NCI-H748 (cell line): ENCODE measurements at regions not wholly inside any gene's neighbourhood (a gene's known extent, or its start where the extent isn't known, plus 50 kb on each side); places are given as distances from the start of the nearest gene placed in this dataset.

Experiments used
- DNase-seq: peaks from one replicate; lab custom pipeline; 2025; ENCODE audit not compliant: unreplicated experiment; lab: John Stamatoyannopoulos, UW

GRCh38 chr10:83562381-83562780 lies 576.9 kb upstream of the GHITM start:
- no peak for DNase-seq

DNA sequence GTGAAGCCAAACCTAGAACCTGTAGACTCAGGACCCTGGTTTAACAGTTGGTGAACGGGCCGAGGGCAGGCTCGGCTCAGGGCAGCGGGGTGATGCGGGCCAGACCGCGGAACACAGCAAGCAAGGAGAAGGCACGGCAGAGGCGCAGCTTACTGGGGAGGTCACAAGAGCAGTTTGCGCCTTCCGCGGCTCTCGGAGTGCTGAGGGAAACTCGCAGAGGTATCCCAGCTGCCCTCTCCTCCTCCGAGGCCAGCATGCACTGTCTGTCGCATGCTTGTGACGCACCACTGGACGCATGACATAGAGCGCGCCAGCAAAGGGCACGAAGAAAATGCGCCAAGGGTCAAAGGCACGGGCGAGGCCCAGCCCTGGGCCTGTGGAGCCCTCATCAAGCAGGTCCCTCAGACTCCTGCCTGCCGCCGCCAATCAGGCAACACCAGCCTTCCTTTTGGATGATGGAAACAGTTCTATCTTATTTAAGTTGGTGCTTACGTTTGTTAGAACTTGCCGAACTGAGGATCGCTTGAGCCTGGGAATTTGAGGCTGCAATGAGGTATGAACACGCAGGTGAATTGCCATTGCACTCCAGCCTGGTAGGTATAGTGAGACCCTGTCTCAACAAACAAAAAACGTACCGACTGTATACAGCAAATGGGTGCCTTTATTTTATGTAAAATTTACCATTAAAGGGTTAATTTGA lies 574.3 kb upstream of the GHITM start:
- DNase-seq: no peak

GRCh38 chr10:83572036-83572435 lies 567.3 kb upstream of the GHITM start:
- DNase-seq: no peak

GRCh38 chr10:83574770-83575169 lies 564.5 kb upstream of the GHITM start:
- no peak for DNase-seq

- no peak for DNase-seq
Measured at GRCh38 chr10:83577421-83577820, 561.9 kb upstream of the GHITM start.

GRCh38 chr10:83580373-83581012 lies 558.8 kb upstream of the GHITM start:
- DNase-seq: no peak

DNA sequence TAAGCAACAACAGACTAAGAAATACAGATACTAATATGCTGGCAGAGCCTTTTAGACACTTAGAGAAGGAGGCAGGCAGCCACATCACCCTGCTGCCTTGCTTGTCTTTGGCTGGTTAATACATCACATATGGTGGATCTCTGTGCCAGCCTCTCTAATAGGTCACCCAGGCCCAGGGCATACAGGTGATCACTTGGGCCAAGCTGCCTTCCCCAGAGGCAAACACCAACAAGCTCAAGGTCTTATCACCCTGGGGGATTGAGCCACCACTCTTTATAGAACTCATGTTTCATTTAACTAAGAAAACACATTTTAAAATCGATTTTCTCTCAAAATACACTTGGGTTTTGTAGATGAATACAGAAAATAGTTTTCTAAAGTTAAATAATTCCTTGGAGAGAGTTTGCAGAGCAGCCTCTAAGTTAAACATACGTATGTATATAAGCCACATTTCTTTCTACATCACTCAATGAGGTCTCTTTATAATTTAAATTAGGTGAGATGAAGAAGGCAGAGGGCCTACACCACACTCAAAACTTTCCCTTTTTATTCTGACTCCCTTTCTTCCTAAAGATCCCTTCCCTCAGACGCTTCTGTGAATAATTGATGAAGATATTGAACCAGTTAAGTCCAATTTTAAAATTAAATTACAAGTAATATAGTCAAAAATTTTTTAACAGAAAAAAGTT lies 556.8 kb upstream of the GHITM start:
- DNase-seq: no peak

DNA sequence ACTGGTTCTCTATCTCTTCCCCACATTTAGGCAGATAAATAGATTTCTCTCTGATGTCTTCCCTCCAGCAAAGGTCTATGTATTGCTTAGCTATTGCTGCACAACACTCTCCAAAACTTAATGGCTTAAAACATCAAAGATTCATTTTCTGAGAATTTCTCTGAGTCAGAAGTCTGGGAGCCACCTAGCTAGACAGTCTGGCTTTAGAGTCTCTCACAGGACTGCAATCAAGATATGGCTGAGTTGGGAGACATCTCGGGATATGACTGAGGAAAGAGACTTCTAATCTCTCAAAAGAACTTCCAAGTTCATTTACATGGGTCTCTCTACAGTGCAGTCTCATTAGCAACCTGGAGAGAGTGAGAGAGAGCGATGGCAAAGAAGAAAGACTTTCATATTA lies 553.6 kb upstream of the GHITM start:
- DNase-seq: no peak

DNA sequence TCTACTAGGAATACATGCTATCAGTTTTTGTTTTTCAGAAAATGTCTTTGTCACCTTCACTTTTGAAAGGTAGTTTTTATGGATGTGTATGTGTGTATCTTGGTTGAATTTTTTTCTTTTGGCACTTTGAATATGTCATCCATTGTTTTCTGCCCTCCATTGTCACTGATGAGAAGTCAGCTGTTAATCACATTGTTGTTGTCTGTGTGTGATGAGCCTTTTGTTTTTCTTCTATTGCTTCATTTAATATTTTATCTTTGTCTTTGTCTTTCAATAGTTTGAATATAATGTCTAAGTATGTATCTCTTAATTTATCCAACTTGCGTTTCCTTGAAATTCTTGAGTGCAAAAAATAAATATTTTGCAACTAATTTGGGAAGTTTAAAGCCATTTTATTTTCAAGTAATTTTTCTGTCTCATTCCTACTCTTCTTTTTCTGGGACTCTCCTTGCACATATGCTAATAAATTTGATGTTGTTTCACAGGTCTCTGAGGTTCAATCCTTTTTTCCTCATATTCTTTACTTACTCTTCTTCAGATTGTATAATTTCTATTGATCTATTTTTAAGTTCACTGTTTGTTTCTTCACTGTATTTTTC lies 546.9 kb upstream of the GHITM start:
- no peak for DNase-seq

DNA sequence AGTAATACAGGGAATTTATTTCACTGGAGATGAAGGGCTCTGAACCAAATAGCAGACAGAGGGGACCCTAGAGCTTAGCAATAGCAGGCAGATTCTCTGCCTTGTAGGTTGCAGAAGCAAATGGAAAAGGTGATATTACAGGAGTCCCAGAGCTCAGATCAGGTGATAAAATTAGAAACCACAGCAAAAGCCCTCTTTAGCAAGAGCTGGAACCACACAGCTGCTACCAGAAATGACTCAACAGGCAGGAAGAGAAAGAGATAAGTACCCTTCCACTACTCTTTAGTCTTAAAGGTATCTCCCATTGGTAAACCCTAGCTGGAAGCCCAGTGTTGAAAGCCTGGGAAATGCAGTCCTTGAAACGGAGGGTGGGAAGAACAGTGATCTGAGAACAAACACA lies 535.6 kb upstream of the GHITM start:
- DNase-seq: no peak

DNA sequence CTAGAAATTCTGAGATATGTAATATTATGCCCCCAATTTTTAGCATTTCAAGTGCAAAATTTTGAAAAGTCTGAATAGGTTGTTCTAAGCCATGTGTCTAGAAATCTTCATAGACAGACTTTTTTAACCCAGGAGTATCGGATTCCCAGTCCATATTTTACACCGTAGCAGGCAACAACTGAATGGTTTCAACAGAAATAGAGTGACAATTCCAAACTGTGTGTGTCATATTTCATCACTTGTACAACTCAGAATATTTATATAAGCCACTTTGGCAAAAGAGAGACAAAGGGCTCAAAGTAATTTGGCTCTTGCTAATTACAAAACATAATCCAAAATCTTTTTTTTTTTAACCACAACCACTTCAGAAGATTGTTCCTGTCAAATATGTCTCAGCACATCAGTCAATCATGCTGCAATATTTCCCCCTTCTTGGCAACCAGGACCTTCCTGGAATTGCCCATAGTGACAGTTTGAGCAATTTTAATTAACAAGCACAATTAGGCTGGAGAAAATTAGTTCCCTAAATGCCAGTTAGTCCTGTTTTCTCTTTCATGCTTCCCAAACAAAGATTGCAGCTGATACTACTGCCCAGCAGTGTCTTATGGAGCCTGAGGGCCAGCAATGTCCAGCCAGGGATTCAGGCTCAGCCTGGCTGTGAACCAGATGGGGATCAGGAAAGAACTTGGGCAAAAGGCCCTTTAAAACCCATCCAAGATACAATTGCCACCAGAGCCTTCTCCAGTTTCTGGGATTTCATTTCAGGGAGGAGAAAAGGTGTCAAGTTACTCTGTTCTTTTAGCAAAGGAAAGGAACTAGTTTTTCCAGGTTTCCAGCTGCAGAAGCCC lies 533.3 kb upstream of the GHITM start:
- peak; percentile 19 for DNase-seq

DNA sequence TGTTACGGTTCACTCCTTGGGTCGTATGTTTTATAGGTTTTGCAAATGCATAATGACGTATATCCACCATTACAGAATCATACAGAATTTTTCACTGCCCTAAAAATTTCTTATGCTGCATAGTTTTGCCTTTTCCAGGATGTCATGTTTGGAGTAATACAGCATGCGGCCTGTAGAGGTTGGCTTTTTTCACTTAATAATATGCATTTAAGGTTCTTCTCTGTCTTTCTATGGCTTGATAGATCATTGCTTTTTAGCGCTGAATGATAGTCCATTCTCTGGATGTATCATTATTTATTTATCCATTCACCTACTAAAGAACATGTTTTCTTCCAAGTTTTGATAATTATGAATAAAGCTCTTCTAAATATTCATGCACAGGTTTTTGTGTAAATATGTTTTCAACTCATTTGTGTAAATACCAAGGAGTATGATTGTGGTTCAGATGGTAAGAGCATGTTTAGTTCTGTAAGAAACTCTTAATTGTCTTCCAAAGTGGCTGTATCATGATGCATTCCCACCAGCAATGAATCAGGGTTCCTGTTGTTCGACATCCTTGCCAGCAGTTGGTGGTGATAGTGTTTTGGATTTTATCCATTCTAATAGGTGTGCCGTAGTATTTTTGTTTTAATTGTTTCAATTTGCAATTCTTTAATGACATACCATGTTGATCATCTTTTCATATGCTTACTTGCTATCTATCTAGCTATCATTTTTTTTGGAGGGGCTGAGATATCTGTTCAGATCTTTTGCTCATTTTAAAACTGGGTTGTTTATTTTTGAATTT lies 531.2 kb upstream of the GHITM start:
- DNase-seq: no peak

- DNase-seq: no peak
Measured at GRCh38 chr10:83612050-83612449, 527.3 kb upstream of the GHITM start.

DNA sequence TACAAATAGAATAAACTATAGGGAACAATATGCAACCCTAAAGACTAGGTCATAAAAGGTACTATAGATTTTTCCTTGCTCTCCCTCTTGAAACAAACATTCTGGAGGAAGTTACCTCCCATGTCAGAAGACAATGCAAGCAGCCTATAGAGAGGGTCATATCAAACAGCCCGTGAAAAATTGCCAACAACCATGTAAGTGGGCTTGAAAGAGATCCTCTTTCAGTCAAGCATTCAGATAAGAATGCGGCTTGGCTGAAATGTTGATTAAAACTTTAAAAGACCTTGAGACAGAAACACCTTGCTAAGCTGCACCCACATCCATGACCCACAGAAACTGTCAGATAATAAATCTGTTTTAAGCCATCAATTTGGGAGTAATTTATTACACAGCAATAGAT lies 526.6 kb upstream of the GHITM start:
- DNase-seq: no peak

DNA sequence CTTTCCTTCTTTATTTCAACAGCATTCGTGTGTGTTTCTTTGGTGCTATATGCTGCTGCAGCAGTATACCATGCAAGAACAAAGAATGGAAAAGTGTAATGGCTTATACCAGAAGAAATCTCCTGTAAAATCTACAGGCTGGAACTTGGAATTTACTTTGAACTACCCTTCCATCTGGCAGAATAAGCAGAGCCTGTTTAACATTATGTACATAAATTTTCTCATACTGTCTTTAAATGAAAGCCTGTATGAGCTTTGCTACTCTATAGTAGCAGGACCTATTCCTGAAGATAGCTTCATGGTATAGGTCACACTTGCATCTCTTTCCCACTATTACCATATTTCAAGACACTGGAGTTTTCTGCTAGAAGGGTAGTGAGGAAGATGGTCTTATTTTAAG lies 522.1 kb upstream of the GHITM start:
- no peak for DNase-seq

DNA sequence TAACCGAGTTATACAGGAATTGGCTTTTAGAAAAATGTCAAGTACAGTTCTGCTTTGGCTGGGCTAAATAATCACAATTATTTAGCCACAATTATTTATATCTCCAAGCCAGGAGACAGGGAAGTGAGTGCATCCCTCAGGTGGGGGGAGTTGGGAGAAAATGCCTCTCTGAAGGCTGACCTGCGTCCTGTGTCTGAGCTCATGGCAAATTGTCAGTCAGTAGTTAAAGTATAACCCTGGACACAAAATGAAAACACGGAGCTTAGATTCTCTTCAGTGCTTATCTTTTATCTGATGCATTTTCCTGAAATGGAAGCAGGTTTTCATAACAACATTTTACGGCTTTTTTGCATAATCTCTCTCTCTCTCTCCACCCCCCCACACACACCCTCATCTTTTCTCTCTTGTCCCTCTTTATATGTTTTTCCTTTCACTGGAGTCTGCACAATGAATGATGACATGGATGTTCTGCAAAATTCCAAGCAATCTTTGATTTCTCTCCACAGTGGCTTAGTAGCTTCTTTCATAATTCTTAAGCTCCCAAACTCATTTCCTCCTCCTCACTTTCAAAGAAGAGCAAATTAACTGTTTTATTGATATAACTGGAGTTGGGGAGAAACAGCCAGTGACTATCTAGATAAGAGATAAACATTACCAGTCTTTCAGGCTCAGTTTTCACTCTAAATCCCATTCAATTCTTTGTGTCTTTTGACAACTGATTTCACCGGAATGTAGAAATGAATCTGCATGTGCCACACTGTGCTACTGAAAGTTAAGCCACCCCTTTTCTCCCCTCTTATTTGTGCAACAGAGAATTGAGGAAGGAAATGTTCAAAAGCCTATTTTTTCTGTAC lies 521.4 kb upstream of the GHITM start:
- no peak for DNase-seq

- DNase-seq: no peak
Measured at GRCh38 chr10:83625831-83626360, 513.4 kb upstream of the GHITM start.

DNA sequence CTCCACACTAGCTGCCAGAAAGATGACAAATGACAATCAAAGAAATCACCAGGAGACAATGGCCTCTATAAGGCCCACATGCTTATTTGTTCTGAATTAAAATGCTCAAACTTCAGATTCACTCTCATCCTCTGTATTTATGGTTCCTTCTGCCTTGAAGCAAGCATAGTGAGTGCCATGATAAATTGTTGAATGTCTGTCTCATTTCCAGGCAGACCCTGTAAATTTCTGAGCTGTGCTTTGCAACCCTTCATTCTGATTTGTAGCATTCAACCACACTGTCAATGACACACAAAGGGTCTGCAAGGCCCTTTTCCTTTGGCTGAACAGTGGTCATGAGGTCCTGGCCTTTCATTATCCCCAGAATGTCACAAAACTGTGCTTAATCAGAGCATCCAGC lies 506.6 kb upstream of the GHITM start:
- DNase-seq: no peak

- no peak for DNase-seq
Measured at GRCh38 chr10:83633547-83633946, 505.8 kb upstream of the GHITM start.
